Thyroid gland (tissue), 4 donors: ENCODE measurements at regions not wholly inside any gene's neighbourhood (a gene's known extent, or its start where the extent isn't known, plus 50 kb on each side); places are given as distances from the start of the nearest gene placed in this dataset.

Experiments used
- CTCF ChIP-seq, 6 experiments: fragments of 200-600 bp in 3 of 6; fragments of 450-650 bp in 3 of 6; sonication (generic) in 3 of 6; IDR thresholded peaks; one replicate each; pipeline ENCODE4 v1.5.1; 2016 to 2019; ENCODE audit warnings: antibody characterized with exemption in 6 of 6, mild to moderate bottlenecking in 2 of 6, inconsistent platforms in 1 of 6, moderate library complexity in 1 of 6
- POLR2A ChIP-seq, 2 donors: fragments of 450-650 bp; IDR thresholded peaks; one replicate each; pipeline ENCODE4 v1.6.1; 2017; ENCODE audit warnings: antibody characterized with exemption in 2 of 2, mild to moderate bottlenecking in 2 of 2, moderate library complexity in 1 of 2

DNA sequence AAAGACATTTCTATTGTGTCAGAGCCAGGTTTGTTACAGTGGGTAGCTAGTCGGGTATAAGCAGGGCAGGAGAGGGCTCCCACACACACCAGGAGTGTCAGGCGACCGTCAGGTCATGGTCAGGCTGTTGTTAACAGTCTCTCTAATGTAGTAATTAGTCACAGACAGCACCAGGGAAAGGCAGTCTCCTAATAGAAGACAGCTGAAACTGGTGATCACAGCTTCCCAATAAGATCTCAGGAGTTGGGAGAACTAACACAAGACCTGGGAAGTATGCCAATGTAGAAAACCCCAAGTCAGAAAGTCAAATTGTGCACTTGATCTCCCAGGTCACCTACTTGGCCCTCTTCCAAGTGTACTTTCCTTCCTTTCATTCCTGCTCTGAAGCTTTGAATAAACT lies 53.0 kb upstream of the GPR6 start:
- TF ChIP-seq CTCF (IDR thresholded peaks at IDR 0.05) (no peak), POLR2A (IDR thresholded peaks at IDR 0.05) (no peak)
